DMS79 treated with DMSO at 0.1 percent for 48 hours (cell line): ENCODE measurements at regions not wholly inside any gene's neighbourhood (a gene's known extent, or its start where the extent isn't known, plus 50 kb on each side); places are given as distances from the start of the nearest gene placed in this dataset.

Experiments
- DNase-seq: peaks from one replicate; lab custom pipeline; 2025; lab: John Stamatoyannopoulos, UW

DNA sequence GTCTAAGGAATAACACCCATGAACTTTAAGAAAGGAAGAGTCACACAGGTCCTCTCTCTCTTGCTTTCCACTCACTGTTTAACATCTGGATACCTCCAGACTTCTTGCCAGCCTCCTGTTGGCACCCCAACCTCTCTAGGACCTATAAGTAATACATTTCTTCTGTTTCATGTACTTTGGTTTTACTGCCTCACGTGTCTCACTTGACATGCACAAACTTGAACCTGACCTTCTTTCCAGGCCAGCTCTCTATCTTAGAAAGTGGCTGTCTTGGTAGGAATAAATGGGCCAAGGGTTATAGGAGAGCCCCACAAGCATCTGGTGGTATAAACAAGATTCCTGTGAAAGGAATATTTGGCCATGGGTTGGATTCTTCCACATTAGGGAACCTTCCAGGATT is 614.8 kb upstream of the AGA start:
- DNase-seq: no peak

DNA sequence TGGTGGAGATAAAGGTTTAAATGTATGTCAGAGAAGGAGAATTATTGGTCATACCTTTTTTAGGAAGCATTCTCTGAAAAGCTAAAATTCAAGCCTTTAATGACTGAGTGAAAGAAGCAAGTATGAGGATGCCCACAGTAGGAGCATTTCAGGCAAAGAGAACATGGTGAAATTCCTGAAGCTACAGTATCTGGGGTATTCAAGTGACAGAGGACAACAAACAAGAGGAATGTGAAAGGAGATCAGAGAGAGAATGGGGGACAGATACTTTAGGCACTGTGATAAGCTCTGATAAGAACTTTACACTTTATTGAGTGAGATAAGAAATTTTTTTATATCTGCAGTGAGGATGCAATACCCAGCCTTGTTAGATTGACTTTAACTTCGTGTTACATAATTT is 621.3 kb upstream of the AGA start:
- no peak for DNase-seq

DNA sequence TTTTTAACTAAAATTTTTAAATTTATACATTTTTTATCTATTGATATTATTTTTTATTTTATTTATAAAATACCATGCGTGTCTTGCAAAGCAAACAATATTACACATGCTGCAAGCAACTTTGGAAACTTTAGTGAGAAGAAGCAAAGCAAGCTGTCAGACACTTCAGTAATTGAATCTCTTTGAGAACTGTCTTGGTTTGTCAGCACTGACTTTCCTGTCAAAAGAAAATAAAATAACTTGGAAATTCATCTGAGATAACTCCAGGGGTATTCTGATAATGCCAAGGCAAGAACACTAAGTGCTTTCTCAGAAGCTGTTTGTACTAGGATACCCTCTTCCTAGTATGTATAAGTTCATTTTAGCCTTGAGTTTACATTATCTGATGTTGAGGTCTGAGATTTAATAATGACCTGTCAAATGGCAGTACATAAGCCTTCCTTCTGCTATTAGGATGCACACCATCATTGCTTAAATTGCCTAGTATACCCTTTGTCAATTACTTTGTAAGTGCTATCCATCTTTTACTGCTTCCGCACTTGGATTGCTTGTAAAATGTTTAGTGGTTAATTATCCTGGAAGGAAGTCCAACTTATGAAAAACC is 624.2 kb upstream of the AGA start:
- no peak for DNase-seq

DNA sequence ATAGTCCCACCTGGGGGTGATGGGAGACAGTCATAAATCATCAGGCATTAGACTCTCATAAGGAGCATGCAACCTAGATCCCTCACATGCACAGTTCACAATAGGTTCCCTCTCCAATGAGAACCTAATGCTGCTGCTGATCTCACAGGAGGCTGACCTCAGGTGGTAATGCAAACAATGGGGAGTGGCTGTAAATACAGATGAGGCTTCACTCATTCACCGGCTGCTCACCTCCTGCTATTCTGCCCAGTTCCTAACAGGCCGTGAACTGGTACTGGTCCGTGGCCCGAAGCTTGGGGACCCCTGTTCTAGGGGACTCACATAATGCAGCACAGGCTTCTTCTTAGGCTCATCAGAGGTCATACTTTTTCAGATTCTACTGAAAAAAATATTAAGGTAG is 625.9 kb upstream of the AGA start:
- DNase-seq: no peak

DNA sequence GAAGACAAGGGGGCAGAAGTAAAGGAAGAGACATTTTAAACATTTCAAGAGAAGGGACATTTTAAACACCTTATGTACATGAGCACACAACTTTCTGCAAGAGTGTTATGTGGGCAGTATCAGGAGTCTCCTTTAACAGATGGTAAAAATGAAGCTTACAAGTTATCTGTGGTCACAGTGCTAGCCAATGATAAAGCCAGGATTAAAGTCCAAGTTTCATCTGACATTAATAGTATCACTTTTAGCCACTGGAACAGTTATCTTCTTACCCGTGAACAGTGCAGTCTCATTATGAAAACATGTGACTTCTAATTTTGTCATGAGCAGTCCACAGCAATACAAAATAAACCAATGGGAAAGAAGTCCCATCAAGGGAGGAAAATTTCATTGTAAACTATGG is 627.9 kb upstream of the AGA start:
- no peak for DNase-seq

DNA sequence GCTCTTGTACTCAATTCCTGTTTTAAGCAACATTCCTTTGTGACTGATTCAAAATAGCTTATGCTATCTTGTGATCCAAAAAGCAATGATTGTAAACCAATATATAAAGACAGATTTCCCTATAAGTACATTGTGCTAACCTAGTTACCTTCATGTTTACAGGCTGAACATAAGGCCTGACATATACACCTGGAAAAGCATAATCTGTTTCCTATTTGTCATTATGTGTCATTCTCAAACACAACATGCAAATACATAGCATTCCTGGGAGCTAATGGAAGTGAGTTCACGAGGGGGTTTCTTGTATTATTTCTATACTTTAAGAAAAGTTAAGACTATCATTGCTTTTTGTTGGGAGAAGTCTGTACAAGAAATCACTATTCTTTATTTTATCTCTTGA is 638.1 kb upstream of the AGA start:
- no peak for DNase-seq

DNA sequence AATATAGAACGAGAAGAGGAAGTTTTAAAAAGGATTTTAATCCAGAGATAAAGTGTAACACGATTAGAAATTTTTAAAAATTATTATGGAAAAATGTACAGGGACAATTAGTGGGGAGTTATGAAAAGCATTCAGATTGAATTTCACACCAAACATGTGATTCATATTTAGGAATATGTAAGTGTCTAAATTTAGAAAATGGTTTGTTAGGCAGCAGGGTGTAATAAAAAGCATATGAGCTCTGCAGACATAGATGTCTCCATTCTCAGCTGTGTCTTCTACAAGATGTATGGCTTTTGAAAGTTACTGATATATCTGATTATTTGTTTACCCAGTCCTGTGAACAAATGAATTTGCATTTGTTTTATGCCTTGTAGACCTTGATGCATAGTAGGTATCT is 638.9 kb upstream of the AGA start:
- DNase-seq: no peak

DNA sequence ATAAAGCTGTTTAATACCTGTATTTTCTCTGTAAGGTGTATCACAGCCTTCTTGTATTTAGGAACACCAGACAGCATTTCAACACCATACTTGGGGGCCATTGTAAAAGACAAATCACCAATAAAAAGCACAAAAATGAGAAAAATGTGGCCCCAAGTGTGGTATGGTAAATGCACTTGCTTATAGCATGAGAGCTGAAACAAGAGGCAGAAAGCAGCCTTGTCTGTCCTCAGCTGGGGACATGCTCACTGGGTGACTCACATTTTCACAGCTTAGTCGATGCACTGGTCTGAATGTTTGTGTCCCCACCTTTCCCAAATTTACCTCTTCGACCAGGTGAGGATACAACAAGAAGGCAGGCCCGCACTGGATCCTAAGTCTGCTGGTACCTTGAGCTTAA is 639.7 kb upstream of the AGA start:
- no peak for DNase-seq

DNA sequence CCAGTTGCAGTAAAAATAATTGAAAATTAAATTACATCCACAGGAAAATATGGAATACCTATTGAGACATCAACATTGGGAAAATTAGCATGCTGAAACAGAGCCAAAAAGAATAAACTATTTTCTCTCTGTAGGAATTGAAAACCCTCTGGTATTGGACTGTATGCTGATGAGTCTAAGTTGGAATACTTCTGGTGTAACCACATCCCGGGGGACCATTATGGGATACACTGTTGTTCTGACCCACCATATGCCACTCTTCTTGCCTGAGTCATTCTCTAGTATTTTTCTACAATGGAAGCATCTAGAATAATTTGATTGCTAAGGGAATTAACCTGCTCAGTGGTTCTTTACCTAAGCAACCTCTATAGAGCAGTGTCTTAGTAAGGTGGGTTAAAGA is 640.7 kb upstream of the AGA start:
- DNase-seq: no peak

DNA sequence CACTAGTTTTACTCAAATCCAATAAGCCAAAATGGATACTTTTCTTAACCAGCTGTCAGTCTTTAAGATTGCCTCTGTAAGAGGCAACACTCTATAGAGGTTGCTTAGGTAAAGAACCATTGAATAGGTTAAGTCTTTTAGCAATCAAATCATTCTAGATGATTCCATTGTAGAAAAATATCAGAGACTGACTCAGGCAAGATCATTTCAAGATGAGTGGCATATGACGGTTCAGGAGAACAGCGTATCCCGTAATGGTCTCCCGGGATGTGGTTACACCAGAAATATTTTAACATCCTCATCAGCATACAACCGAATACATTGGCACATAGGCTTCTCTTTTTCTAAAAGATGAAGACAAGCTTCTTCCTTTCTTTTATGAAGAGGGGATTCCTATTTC is 641.7 kb upstream of the AGA start:
- no peak for DNase-seq

DNA sequence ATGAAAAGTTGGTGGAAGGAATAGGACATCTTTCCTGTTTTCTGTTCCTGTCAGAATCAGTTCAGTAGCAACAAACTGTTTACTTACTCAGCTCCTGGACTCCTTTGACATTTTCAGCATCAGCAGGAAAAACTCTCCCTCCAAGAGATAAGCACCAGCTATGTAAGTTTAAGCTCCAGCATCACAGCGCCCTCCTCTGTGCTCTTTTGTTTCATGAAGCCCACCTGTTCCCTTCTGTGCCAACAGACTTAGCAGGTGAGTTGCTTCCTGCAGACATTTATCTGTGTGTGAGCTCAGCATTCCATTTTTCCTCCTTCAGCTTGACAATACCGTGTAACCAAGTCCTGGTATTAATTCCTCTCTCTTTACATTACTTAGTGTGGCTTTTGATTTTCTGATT is 644.1 kb upstream of the AGA start:
- no peak for DNase-seq

DNA sequence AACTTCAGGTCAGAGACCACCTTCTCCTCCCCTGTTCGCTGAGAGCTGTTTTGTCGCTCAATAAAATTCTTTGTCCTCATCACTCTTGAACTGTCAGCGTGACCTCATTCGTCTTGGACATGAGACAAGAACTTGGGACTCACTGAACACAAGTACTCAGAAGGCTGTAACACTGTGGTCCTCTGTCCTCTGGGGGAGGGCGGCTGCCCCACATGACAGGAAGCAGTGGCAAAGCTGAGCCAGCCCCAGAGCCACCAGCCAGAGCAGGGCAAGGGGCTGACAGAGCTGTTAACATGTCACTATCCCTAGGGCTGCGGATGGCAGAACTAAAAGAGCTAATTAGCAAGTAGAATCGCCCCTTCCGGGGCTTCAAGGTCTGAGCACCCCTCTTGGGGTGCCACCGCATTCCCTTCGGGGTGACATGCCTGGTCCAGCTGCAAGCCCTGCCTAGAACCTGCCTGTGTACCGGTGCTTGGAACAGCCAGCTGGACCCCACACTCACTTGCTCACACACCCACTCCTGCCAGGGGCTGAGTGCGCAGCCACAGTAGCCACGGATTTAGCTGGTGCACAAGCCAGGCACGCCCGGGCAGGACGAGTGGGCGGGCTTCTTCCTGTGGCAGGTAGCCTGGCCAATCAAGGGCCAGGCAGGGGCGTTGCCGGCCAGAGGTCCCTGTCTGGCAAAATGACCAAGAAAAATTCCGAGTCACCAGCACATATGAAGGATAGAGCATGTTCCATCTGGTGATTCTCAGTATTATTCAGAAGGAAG is 648.6 kb upstream of the AGA start:
- DNase-seq: no peak

DNA sequence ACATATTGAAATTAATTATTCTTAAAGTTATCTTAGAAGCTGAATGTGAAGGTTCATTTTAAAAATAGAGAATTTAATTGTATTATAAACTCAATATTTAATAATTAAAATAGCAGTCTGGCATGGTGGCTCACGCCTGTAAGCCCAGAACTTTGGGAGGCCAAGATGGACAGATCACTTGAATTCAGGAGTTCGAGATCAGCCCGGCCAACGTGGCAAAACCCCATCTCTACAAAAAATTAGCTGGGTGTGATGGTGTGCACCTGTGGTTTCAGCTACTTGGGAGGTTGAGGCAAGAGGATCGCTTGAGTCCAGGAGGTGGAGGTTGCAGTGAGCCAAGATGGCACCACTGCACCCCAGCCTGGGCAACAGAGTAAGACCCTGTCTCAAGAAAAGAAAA is 659.9 kb upstream of the AGA start:
- no peak for DNase-seq

DNA sequence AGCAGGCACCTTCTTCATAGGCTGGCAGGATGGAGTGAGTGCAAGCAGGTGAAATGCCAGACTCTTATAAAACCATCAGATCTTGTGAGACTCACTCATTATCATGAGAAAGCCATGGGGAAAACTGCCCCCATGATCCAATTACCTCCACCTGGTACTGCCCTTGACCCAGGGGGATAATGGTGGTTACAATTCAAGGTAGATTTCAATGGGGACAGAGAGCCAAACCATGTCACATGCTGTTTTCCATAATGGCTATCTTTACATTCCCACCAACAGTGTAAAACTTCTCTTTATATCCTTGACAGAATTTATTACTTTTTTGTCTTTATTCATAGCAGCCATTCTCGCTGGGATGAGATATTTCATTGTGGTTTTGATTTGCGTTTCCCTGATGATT is 663.0 kb upstream of the AGA start:
- DNase-seq: no peak

DNA sequence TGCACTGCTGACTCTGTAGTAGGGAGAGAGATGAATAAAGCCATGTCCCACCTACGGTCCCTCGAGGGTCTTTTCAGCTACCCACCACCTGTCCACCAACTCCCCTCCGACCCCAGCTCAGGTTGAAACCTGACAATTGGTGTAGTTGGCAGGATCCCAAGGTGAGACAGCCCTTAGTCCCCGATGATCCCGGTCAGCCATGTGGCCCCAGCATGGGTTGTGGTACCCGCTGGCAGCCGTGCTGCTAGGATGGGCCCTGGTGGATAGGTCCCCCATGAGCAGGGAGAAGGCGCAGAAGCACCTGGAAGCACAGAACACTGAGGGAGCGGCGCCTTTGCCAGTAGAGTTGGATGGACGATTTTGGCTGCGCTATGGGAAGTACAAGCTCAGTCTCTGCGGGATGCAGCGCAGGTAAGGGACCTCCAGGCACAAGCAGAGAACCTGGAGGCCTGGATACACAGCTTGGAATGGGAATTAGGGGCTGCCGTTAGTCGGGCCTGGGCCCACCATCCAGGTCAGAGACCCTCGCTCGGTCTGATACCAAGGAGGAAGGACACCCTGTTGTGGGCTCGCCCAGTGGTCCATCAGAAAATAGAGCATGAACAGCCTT is 694.6 kb upstream of the AGA start:
- DNase-seq: no peak

DNA sequence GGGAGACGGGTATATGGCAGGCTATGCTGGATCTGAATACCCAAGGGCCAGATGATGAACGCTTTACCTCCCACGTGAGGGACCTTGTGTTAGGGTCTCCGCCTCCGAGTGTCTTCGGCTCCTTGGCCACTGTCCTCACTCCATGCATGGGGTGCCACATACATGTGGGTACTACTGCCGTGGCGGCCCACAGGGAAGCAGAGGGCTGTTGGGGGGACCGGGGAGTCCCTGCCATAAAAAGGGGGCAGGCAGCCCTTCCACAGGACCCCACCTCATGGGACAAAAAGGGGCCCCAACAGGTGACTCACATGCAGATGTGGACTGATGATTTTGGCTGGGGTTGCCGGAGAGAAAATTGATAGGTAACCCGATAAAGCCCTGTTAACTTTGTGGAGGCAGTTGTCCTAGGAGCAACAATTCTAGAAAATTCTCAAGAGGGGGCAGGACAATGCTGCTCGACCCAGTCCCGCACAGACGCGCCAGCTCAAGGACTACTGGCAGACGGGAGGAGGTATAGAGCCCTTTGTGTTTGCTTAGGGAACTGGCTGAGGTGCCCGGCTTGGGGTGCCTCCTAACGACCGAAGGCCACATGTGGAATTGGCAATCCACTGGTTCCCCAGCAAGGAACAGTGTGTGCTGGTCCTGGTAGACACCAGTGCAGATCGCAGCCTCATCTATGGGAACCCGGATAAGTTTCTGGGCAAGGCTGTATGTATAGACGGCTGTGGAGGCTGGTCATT is 695.7 kb upstream of the AGA start:
- DNase-seq: no peak

DNA sequence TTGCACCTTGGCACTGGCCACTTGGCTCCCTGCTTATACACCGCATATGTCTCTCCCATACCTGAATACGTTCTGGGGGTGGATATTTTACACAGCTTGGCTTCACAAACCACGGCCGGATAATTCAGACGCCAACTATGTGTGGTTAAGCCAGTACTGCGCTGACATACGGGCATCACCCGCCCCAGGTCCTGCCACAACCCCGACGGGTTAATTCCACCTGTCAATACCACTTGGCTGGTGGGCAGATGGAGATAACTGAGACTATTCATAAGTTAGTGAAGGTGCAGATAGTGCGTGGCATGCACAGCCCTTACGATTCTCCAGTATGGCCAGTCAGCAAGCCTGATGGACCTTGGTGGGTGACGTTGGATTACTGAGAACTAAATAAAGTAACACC is 696.3 kb upstream of the AGA start:
- DNase-seq: no peak

DNA sequence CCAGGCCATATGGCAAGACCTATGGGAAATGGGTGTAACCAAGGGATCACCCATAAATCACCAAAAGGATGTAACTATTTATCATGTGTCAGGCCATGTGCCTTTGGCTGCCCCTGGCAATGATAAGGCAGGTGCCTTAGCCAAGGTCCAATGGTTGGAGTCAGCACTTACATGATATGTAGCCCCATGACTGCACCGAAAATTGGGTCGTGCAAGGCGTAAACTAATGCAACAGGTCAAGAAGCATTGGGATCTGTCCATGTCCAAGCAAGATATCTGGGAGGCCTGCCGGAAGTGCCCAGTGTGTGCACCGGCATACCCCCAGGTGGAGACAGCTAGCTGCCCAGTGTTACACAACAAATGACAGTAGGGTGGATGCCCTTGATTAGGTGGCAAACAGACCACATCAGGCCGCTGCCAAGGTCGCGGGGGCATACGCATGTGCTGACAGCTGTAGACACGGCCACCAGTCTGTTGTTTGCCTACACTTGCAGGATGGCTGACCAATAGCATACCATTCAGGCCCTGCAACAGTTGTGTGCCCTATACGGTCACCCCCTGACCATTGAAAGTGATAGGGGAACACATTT is 698.2 kb upstream of the AGA start:
- no peak for DNase-seq

DNA sequence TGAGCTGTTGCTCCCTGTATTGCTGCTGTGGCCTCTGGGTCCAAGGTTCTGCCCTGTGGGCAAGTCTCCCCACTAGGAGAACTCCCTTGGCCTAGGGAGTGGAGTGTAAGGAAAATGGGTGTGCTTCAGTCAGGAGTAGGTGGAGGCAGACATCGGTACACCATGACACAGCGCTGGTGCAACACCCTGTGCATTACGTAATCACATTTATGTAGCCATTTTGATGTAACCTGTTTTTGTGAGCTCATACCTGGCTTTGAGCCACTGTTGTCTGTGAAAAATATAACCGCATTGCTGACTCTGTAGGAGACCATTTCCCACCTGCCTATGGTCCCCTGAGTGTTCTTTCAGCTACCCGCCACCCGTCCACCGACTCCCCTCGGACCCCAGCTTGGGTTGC is 700.5 kb upstream of the AGA start:
- DNase-seq: no peak

DNA sequence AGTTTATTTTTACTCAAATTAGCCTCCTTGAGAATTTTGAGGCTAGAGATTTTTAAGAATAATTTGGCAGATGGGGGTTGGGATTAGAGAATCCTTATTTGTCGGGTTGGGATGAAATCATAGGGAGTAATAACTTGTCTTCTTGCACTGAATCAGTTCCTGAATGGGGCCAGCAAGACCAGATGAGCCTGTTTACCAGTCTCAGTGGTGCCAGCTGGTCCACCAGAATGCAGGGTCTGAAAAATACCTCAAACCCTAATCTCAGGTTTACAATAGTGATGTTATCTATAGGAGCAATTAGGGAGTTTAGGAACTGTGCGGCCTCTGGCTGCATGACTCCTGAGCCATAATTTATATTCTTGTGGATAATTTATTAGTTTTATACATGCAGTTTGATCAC is 705.9 kb upstream of the AGA start:
- DNase-seq: no peak

DNA sequence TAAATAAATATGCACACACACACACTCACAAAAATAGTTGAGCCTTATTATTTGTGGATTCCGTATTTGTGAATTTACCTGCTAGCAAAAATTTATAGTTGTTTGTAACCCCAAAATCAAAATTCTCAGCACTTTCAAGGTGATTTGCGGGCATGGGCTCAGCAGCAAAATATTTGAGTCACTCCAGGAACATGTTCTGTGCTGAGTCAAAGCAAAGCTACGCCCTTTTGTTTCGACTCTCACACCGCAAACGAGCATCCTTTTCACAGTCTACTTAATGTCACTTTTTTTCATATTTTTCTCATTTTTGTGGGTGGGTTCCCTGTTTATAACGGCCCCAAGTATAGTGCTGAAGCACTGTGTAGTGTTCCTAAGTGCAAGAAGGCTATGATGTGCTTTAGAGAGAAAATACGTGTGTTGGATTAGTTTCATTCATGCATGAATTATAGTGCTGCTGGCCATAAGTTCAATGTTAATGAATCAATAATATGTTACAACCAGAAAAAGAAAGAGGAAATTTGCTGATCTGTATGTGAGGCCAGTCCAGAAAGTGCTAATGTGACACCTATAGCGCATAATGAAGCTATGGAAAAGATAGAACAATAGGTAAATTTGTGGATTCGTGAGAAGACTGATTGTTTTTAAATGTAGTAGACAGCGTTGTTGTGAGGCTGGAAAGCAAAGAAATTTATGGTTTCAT is 723.2 kb upstream of the AGA start:
- no peak for DNase-seq

DNA sequence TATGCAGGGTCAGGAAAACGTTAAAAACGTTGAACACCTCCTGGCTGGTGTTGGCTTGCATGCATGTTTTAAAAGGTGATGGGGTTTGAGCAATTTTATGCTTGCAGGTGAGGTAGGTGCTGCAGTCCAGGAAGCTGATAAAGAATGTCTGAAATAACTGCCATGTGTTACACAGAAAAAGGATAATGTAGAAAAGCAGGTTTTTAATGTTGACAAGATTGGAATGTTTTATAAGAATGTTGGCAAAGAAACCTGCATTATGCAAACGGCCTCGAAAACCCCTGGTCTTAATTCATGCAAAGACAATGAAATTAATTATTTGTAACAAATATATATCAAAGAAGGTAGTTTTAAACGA is 723.7 kb upstream of the AGA start:
- DNase-seq: no peak
